Fibroblast of mammary gland (primary cell): ENCODE measurements at regions not wholly inside any gene's neighbourhood (a gene's known extent, or its start where the extent isn't known, plus 50 kb on each side); places are given as distances from the start of the nearest gene placed in this dataset.

Experiments
- DNase-seq: peaks from one replicate; pipeline ENCODE4 v3.0.0-alpha.2; 2010; ENCODE audit warnings: low read depth
- H3K4me3 ChIP-seq: 2 replicates; pipeline ENCODE4 v1.5.1; 2011; ENCODE audit warnings: low read depth, mild to moderate bottlenecking, low read length, moderate library complexity; ENCODE audit not compliant: control insufficient read depth
- TF ChIP-seq, protein P1 (sequence below): conservative IDR thresholded peaks from 2 replicates; pipeline ENCODE4 v1.5.1; 2011; ENCODE audit warnings: low read depth, low read length, inconsistent platforms; ENCODE audit not compliant: control insufficient read depth, insufficient read depth

- DNase-seq: no peak
- H3K4me3 ChIP-seq: no peak overlapping the region
- TF ChIP-seq, protein P1, sequence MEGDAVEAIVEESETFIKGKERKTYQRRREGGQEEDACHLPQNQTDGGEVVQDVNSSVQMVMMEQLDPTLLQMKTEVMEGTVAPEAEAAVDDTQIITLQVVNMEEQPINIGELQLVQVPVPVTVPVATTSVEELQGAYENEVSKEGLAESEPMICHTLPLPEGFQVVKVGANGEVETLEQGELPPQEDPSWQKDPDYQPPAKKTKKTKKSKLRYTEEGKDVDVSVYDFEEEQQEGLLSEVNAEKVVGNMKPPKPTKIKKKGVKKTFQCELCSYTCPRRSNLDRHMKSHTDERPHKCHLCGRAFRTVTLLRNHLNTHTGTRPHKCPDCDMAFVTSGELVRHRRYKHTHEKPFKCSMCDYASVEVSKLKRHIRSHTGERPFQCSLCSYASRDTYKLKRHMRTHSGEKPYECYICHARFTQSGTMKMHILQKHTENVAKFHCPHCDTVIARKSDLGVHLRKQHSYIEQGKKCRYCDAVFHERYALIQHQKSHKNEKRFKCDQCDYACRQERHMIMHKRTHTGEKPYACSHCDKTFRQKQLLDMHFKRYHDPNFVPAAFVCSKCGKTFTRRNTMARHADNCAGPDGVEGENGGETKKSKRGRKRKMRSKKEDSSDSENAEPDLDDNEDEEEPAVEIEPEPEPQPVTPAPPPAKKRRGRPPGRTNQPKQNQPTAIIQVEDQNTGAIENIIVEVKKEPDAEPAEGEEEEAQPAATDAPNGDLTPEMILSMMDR: no peak
These were observed 299.8 kb upstream of the CNTN4 start for GRCh38 chr3:1798711-1799405.

DNA sequence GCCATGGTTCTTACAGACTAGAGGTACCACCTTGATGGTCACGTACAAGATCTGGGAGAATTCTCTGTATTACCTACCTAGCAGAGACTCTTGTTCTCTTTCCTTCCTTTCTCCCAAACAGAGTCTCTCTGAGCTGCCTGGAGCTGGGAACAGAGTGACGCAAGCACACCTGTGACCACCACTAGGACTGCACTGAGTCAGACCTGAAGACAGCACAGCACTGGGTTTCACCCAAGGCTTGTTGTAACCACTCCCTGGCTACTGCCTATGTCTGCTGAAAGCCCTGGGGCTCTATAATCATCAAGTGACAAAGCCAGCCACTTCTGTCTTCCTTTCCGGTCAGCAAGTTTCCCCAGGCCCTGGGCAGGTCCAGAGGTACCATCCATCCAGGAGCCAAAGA lies 293.3 kb upstream of the CNTN4 start:
- TF ChIP-seq, protein P1: no peak
- no peak for DNase-seq
- no peak overlapping the region for H3K4me3 ChIP-seq

DNA sequence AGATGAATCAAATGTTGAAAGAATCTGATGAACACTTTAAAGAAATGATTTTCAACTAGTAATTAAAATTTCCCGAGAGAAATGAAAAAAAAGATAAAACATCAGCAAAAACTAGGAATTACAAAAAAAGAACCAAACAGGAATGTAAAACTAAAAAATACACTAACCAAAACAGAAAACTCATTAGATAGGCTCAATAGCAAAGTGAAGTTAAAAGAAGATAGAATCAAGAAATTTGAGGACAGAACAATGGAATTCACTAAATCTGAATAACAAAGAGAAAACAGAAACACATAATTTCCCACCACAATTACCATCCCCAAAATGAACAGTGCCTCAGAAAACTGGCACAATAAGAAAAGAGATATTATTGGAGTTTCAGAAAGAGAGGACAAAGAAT lies 290.1 kb upstream of the CNTN4 start:
- no peak overlapping the region for H3K4me3 ChIP-seq
- TF ChIP-seq, protein P1: no peak
- DNase-seq: no peak

DNA sequence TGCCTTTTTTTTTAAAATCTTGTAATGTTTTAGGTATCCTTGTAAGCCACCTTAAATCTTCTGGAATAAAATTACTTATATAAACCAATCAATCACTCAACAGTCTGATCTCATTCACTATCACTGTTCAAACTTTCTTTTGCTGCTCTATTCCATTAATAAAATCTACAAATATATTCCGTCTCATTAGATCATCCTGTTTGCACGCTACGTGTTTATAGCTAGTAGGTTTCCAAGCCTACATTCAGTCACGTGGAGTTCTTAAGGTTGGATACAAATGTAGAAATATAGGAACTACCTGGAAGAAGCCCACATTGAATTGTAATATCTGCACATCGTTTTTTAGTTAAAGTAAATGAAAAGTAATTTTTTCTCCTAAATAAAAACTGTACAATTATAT lies 274.8 kb upstream of the CNTN4 start:
- no peak overlapping the region for H3K4me3 ChIP-seq
- no peak for DNase-seq
- TF ChIP-seq, protein P1: no peak

GRCh38 chr3:1824359-1824758 lies 274.3 kb upstream of the CNTN4 start:
- TF ChIP-seq, protein P1: no peak
- no peak overlapping the region for H3K4me3 ChIP-seq
- no peak for DNase-seq

GRCh38 chr3:1828519-1828918 lies 270.1 kb upstream of the CNTN4 start:
- no peak overlapping the region for H3K4me3 ChIP-seq
- DNase-seq: no peak
- TF ChIP-seq, protein P1: no peak

GRCh38 chr3:1830851-1831250 lies 267.8 kb upstream of the CNTN4 start:
- DNase-seq: no peak
- TF ChIP-seq, protein P1: no peak
- H3K4me3 ChIP-seq: no peak overlapping the region
